GM23248 (cell line): ENCODE measurements at regions not wholly inside any gene's neighbourhood (a gene's known extent, or its start where the extent isn't known, plus 50 kb on each side); places are given as distances from the start of the nearest gene placed in this dataset.
A peak's percentile ranks its signal among the peaks of the same experiment; 100 is the strongest.

Experiments
- DNase-seq: peaks from one replicate; pipeline ENCODE4 v3.0.0-alpha.2; 2015
- H2AFZ ChIP-seq: fragments of 200-600 bp; sonication (generic); 2 replicates; pipeline ENCODE4 v1.6.1; 2016; ENCODE audit warnings: antibody characterized with exemption
- H3F3A ChIP-seq: fragments of 200-600 bp; sonication (generic); 2 replicates; pipeline ENCODE4 v1.6.1; 2016; ENCODE audit warnings: mild to moderate bottlenecking, antibody characterized with exemption, mixed run types; ENCODE audit not compliant: insufficient read depth
- H3K27ac ChIP-seq: fragments of 200-600 bp; sonication (generic); 2 replicates; pipeline ENCODE4 v1.5.1; 2016; ENCODE audit warnings: mild to moderate bottlenecking
- H3K27me3 ChIP-seq: fragments of 200-600 bp; sonication (generic); replicated peaks from 2 replicates; pipeline ENCODE4 v1.6.1; 2016; ENCODE audit warnings: mild to moderate bottlenecking; ENCODE audit not compliant: insufficient read depth
- H3K36me3 ChIP-seq: fragments of 200-600 bp; sonication (generic); 2 replicates; pipeline ENCODE4 v1.6.1; 2016; ENCODE audit warnings: low read depth, mild to moderate bottlenecking
- H3K4me1 ChIP-seq: fragments of 200-600 bp; sonication (generic); 2 replicates; pipeline ENCODE4 v1.6.1; 2016; ENCODE audit warnings: mild to moderate bottlenecking; ENCODE audit not compliant: insufficient read depth
- H3K4me2 ChIP-seq: fragments of 200-600 bp; sonication (generic); one replicate; pipeline ENCODE4 v1.6.1; 2016; ENCODE audit warnings: mild to moderate bottlenecking; ENCODE audit not compliant: unreplicated experiment
- H3K4me3 ChIP-seq: fragments of 200-600 bp; sonication (generic); 2 replicates; pipeline ENCODE4 v1.5.1; 2016; ENCODE audit warnings: mild to moderate bottlenecking
- H3K79me2 ChIP-seq: fragments of 200-600 bp; sonication (generic); 2 replicates; pipeline ENCODE4 v1.6.1; 2016; ENCODE audit warnings: mild to moderate bottlenecking; ENCODE audit not compliant: insufficient read depth
- H3K9ac ChIP-seq: fragments of 200-600 bp; sonication (generic); 2 replicates; pipeline ENCODE4 v1.6.1; 2016; ENCODE audit warnings: mild to moderate bottlenecking
- H3K9me2 ChIP-seq: fragments of 200-600 bp; sonication (generic); 2 replicates; pipeline ENCODE4 v1.6.1; 2016; ENCODE audit warnings: mixed run types, mild to moderate bottlenecking, moderate library complexity; ENCODE audit not compliant: insufficient read depth
- H3K9me3 ChIP-seq: fragments of 200-600 bp; sonication (generic); one replicate; pipeline ENCODE4 v1.6.1; 2017; ENCODE audit warnings: low read depth
- H4K20me1 ChIP-seq: fragments of 200-600 bp; sonication (generic); 2 replicates; pipeline ENCODE4 v1.6.0; 2016; ENCODE audit not compliant: insufficient read depth
- EZH2 ChIP-seq: fragments of 200-600 bp; sonication (generic); IDR thresholded peaks from 2 replicates; pipeline ENCODE4 v1.6.1; 2018; ENCODE audit warnings: antibody characterized with exemption, mild to moderate bottlenecking; ENCODE audit not compliant: insufficient read depth, poor library complexity, severe bottlenecking
- EZH2phosphoT487 ChIP-seq: fragments of 200-600 bp; sonication (generic); IDR thresholded peaks from 2 replicates; pipeline ENCODE4 v1.6.1; 2018; ENCODE audit warnings: antibody characterized with exemption, moderate library complexity, mild to moderate bottlenecking, low read depth; ENCODE audit not compliant: insufficient read depth
- WGBS, 2 experiments: methylation state at CpG; one replicate each; pipeline ENCODE4 v1.1.6; 2015 to 2017; ENCODE audit warnings: low lambda C conversion rate in 2 of 2, low coverage in 1 of 2; ENCODE audit errors: missing lambda C conversion rate in 2 of 2; 5-methylcytosine and 5-hydroxymethylcytosine counted together
- in situ Hi-C: fragments of 300-500 bp; cut with MboI; formaldehyde crosslinking; loops from 2 replicates; pipeline ENCODE4 v1.15.0; 2020

DNA sequence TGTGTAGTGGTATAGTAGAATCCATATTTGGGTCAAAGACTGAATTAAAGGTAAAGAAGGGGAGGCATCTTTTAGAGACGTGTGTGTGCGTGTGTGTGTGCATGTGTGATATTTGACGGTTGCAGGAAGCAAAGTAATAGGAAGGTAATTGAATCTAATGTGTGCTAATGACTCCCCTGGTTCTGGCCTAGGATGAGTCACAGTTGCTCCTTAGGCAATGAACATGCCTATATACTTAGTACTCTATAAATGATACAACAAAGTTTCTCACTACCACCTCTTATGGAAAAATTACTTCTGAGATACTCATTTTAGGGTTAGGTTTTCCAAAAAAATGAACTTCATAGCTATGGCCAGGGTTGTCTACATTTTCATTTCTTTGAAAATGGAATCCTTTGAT, 409.6 kb downstream of the GUCY1A2 start:
- Histone ChIP-seq H3K9me3 (no peaks in the 10 kb centered on the region), H2AFZ (no peak overlapping the region), H3K4me3 (no peak overlapping the region), H3F3A (no peaks in the 10 kb centered on the region), H3K4me1 (no peaks in the 10 kb centered on the region; the same call in 1 of the 2 replicates), H3K79me2 (no peaks in the 10 kb centered on the region), H4K20me1 (no peaks in the 10 kb centered on the region), H3K36me3 (no peaks in the 10 kb centered on the region), H3K4me2 (no peak overlapping the region), H3K27me3 (no peaks in the 10 kb centered on the region), H3K27ac (no peak overlapping the region), H3K9me2 (no peaks in the 10 kb centered on the region; the same call in 1 of the 2 replicates), H3K9ac (no peak overlapping the region)
- peak; percentile 72 for DNase-seq
- in situ Hi-C loops = no loop called here
- WGBS, 2 experiments = 82 to 87% methylated on average over 3 of the region's 3 CpGs
- TF ChIP-seq EZH2phosphoT487 (no peak), EZH2 (no peak)

- Histone ChIP-seq H3K4me3 (no peak overlapping the region), H3K9me3 (no peaks in the 10 kb centered on the region), H3K9me2 (no peaks in the 10 kb centered on the region; the same call in 1 of the 2 replicates), H3F3A (no peaks in the 10 kb centered on the region), H3K27me3 (no peaks in the 10 kb centered on the region), H3K4me2 (no peak overlapping the region), H3K36me3 (no peaks in the 10 kb centered on the region), H3K9ac (no peak overlapping the region), H4K20me1 (no peaks in the 10 kb centered on the region), H3K79me2 (no peaks in the 10 kb centered on the region), H3K4me1 (no peaks in the 10 kb centered on the region), H3K27ac (no peak overlapping the region), H2AFZ (no peak overlapping the region)
- DNase-seq = no peak
- TF ChIP-seq EZH2 (no peak), EZH2phosphoT487 (no peak)
- WGBS, 2 experiments = 46 to 50% methylated on average over 3 of the region's 3 CpGs
- in situ Hi-C loops = no loop called here
These were observed 404.0 kb downstream of the GUCY1A2 start for GRCh38 chr11:106614262-106614661.

GRCh38 chr11:106619320-106619990, 398.8 kb downstream of the GUCY1A2 start:
- Histone ChIP-seq H3K36me3 (no peaks in the 10 kb centered on the region), H3K4me3 (no peak overlapping the region), H3K27ac (no peak overlapping the region), H3K4me1 (0 out of 2 replicates have a peak, but pooled peaks cover 4% of the 10 kb centered on the region), H3K9me3 (no peaks in the 10 kb centered on the region), H3K79me2 (no peaks in the 10 kb centered on the region), H3F3A (no peaks in the 10 kb centered on the region), H3K9ac (no peak overlapping the region), H3K27me3 (no peaks in the 10 kb centered on the region), H4K20me1 (no peaks in the 10 kb centered on the region), H2AFZ (no peak overlapping the region), H3K9me2 (no peaks in the 10 kb centered on the region), H3K4me2 (no peak overlapping the region)
- TF ChIP-seq EZH2phosphoT487 (no peak), EZH2 (no peak)
- in situ Hi-C loops = no loop called here
- DNase-seq = no peak
- WGBS, 2 experiments = 20 to 25% methylated on average over 2 of the region's 2 CpGs

GRCh38 chr11:106621484-106621883, 396.8 kb downstream of the GUCY1A2 start:
- Histone ChIP-seq H3K4me3 (no peak overlapping the region), H3K27ac (no peak overlapping the region), H3F3A (no peaks in the 10 kb centered on the region), H4K20me1 (no peaks in the 10 kb centered on the region), H3K27me3 (no peaks in the 10 kb centered on the region), H2AFZ (no peak overlapping the region), H3K4me2 (no peak overlapping the region), H3K9ac (no peak overlapping the region), H3K4me1 (0 out of 2 replicates have a peak, but pooled peaks cover 4% of the 10 kb centered on the region), H3K9me2 (no peaks in the 10 kb centered on the region), H3K79me2 (no peaks in the 10 kb centered on the region), H3K9me3 (no peaks in the 10 kb centered on the region), H3K36me3 (no peaks in the 10 kb centered on the region)
- TF ChIP-seq EZH2phosphoT487 (no peak), EZH2 (no peak)
- in situ Hi-C loops = no loop called here
- WGBS, 2 experiments = 17 to 21% methylated on average over 3 of the region's 3 CpGs
- DNase-seq = no peak
